AG20443 (cell line): ENCODE measurements at regions not wholly inside any gene's neighbourhood (a gene's known extent, or its start where the extent isn't known, plus 50 kb on each side); places are given as distances from the start of the nearest gene placed in this dataset.
"Not testable (repeated sequence)": the region's sequence is repeated elsewhere in the genome, so short reads cannot be mapped to it uniquely, and the experiment has no call there.

Experiments used
- DNase-seq: peaks from one replicate; pipeline ENCODE4 v3.0.0; 2012; ENCODE audit warnings: low spot score, mixed read lengths

GRCh38 chr4:148955564-148956297, 513.5 kb upstream of the NR3C2 start:
- DNase-seq = no peak

- DNase-seq = no peak
These were observed 512.0 kb upstream of the NR3C2 start for GRCh38 chr4:148954011-148954749.

DNA sequence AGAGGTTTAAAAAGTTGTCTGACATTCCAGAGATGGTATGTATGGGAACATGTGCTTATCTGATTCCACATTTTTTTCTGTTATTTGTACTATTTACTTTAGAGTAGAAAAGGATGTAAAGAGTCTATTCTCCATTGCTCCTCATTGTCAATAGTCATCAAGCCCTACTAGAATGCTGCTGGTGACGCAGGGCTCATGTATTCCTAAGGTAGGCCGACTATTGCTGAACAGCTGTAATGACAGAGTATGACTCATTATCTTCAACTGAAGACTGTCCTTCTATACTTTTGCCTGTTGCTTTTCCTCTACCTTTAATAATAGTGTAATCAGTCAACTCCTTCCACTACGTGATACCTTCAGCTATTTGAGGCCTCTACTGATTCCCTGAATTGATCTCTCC, 509.1 kb upstream of the NR3C2 start:
- no peak for DNase-seq

DNA sequence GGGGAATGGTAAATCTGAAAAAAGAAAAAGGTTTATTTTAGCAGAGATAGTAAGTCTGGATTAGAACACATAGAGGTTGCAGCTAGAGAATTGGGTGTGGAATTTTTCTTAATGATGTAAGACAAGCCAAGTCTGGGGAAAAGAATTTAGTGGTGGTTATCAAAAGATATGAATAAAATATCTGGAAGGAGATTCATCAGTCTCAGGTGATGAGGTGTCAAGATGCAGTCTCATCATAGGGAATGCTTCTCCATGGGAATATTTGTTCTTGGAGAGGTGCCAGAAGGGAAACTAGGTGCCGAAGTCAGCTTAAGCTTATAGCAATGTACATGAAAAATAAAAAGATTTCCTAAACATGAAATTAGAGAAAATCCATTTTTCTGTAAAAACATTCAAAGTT, 504.1 kb upstream of the NR3C2 start:
- DNase-seq = no peak

GRCh38 chr4:148944839-148945219, 502.6 kb upstream of the NR3C2 start:
- no peak for DNase-seq

GRCh38 chr4:148944136-148944838, 502.1 kb upstream of the NR3C2 start:
- no peak for DNase-seq

DNA sequence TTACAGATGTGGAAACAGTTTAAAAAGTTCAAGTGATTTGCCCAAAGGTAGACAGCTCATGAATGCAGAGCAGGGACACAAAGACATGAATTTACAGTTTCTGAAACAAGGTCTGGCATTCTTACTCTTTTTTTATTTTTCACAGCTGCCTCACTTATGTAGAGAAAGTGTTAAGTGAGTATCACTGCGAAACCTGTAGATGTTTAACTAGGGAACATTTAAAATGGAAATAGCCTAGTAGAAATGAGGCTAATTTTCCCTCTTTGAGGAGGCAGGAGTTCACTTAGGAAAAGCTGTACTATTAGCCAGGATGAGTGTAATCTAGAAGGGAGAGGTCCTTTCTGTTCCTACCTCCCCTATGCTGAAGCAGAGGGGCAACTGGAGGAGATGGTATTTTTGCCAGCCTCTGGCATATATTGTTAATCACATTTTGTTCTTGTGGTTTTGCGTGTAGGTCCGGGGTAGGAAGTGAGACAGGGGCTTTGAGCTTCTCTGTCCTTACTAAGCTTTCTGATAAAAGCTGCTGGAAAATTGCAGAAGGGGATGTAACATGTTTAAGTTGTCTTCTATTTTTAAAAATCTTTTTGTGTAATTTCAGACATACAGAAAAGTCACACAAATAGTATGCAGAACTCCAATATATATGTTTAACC, 492.8 kb upstream of the NR3C2 start:
- no peak for DNase-seq

GRCh38 chr4:148926276-148927260, 484.4 kb upstream of the NR3C2 start:
- DNase-seq = peak; percentile 14

DNA sequence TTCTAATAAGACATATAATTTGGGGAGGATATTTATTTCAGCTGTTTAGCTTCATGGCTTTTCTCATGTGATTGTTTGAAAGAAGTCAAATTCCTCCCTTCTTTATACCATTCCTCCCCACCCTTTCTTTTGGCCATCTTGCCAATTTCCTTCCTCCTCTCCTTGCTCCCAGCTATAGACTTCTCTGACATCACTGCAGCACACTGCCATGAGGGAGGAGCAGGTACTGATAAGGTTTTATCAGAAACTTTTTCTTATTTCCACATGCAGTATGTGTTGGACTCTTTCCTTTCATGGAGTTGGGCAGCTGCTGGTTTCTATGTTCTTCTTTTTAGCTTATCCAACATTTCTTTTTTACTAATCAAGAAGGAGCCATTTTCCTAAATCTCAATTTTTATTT, 481.7 kb upstream of the NR3C2 start:
- no peak for DNase-seq

- DNase-seq = no peak
These were observed 480.3 kb upstream of the NR3C2 start for GRCh38 chr4:148922497-148922896.

GRCh38 chr4:148914734-148915133, 472.5 kb upstream of the NR3C2 start:
- DNase-seq = no peak

GRCh38 chr4:148914301-148914700, 472.1 kb upstream of the NR3C2 start:
- DNase-seq = no peak

DNA sequence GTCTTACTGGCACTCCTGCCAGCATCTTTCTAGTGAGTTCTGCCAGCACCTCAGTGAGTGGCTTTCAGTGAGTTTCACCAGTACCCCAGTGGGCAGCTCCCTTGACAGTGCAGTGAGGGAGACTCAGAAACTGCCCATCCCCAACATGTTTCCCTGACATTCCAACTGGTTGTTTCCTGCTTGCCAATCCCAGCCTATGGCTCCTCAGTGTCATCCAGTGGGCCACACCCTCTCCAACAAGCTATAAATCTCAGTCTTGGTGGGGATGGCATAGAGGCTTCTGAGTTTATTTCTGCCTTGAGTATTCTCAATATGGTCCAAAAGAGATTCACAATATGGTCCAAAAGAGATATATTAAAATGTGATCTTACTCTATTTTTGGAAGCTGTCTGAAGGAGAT, 461.2 kb upstream of the NR3C2 start:
- no peak for DNase-seq

GRCh38 chr4:148901075-148901705, 459.0 kb upstream of the NR3C2 start:
- DNase-seq = no peak

DNA sequence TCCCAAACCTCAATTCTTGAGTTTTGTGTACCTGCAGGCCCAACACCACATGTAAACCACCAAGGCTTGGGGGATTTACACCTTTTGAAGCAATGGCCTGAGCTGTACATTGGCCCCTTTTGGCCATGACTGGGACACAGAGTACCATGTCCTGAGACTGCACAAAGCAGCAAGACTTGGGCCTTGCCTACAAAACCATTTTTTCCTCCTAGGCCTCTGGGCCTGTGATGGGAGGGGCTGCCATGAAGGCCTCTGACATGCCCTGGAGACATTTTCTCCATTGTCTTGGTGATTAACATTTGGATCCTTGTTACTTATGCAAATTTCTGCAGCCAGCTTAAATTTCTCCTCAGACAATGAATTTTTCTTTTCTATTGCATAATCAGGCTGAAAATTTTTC, 455.9 kb upstream of the NR3C2 start:
- DNase-seq = not testable (repeated sequence)

DNA sequence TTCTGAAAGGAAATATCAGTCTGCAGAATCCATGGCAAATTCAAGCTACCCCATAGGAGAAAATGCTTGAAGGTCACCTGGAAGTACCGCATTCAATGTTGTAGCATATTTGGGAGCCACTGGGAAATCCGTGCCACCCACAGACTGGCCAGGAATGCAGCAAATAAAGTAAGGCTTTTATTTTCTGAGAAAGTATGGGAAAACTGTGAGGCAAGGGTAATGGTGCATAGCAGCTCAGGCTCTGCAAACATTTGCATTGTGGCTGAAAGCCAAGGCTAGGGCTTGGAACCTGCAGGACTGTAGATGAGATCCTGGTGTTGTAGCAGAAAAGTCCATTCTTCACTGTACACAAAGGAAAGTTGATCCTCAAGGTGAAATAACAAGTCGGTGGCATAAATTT, 450.9 kb upstream of the NR3C2 start:
- DNase-seq = no peak

DNA sequence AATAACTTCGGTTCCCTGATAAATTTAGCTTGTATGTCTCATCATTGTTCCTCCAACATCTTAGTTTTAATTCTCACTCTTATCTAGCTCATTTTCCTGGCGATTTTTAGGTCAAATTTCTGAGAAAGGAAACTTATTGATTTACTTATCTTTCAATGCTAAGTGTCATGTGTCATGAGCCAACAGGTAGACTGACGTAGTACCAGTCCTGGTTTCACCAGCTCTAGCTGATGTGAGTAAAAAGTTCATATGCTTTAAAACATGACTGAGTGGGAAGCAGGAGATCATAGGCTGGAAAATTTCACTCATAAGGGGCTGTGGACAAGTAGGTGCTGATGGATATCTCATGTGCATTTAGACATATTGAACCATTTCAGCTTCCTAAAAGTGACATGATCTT, 441.7 kb upstream of the NR3C2 start:
- no peak for DNase-seq

DNA sequence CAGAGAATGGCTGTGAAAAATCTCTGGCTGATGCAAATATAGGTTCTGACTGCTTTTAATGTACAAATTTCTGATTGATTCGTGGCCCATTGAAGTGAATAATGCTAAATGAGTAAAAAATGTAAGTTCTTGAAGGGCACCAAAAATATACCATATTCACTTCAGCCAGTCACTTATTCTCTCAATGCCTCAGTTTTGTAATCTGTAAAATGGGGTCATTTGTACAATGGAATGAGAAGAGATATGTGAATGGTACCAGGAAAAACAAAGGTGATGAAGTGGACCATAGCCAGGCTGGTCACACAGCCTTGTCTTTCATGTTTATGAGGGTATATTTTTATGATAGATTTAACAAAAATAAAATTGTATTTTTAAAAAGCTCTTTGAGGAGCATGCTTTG, 441.2 kb upstream of the NR3C2 start:
- no peak for DNase-seq

- DNase-seq = no peak
These were observed 439.8 kb upstream of the NR3C2 start for GRCh38 chr4:148881860-148882643.

- no peak for DNase-seq
These were observed 432.1 kb upstream of the NR3C2 start for GRCh38 chr4:148874331-148874730.
